ENCODE measurements at regions not wholly inside any gene's neighbourhood (a gene's known extent, or its start where the extent isn't known, plus 50 kb on each side); places are given as distances from the start of the nearest gene placed in this dataset.

DNA sequence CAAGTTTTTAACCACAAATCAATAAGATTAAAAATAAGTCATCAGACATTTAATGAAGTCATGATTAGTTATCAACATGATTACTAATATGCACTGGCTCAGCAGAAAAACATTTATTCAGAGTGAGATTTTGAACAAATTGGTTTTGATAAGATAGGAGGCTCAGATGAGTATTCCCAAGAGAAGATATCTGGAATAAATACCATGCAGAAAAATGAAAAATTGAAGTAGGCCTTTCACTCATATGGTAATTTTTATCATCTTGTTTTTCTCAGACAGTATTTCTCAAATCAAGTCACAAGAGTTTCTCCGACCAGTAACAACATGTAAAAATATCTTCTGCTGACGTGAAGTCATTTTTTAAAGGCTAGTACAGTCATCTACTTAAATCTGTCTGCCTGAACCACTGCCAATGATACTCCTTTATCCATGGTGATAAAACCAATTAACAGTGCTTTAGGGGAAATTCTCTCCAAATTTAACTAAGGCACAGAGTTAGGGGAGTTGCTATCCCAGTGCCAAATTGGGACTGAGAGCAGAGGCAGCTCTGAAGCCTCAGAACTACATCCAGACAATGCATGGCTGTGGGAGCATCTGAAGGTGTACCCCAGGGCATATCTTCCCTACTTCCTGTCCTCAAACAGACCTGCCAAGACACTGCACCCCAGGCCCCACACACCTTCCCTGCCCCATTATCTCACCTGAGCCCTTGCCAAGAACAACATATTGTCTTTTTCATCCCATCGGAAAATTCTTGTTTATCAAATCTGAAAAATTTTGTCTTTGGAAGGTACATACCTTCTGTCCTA lies 105.5 kb upstream of the TSLP start:
- H3K27ac ChIP-seq (ENCODE audit: low read length in 2 of 2), result no peak overlapping the region
- CTCF ChIA-PET, result no interaction called here
- H3K79me2 ChIP-seq (ENCODE audit: control insufficient read depth, insufficient read depth, low read length), result no peaks in the 10 kb centered on the region
- no peaks in the 10 kb centered on the region for H4K20me1 ChIP-seq (ENCODE audit: control insufficient read depth, insufficient read depth, low read length, poor library complexity, severe bottlenecking)
- H2AFZ ChIP-seq (ENCODE audit: insufficient read depth, low read depth, low read length, poor library complexity, severe bottlenecking), result no peak overlapping the region
- no peaks in the 10 kb centered on the region for H3K4me1 ChIP-seq (ENCODE audit: control insufficient read depth in 2 of 2, insufficient read depth in 2 of 2, low read length in 2 of 2)
- no peaks in the 10 kb centered on the region for H3K27me3 Mint-ChIP-seq
- H3K4me3 ChIP-seq (ENCODE audit: control extremely low read depth in 1 of 5, extremely low read depth in 1 of 5, insufficient read depth in 1 of 5, low read depth in 2 of 5, low read length in 4 of 5), result no peak overlapping the region
- no peaks in the 10 kb centered on the region for H3K4me1 Mint-ChIP-seq
- TF ChIP-seq, protein P1, sequence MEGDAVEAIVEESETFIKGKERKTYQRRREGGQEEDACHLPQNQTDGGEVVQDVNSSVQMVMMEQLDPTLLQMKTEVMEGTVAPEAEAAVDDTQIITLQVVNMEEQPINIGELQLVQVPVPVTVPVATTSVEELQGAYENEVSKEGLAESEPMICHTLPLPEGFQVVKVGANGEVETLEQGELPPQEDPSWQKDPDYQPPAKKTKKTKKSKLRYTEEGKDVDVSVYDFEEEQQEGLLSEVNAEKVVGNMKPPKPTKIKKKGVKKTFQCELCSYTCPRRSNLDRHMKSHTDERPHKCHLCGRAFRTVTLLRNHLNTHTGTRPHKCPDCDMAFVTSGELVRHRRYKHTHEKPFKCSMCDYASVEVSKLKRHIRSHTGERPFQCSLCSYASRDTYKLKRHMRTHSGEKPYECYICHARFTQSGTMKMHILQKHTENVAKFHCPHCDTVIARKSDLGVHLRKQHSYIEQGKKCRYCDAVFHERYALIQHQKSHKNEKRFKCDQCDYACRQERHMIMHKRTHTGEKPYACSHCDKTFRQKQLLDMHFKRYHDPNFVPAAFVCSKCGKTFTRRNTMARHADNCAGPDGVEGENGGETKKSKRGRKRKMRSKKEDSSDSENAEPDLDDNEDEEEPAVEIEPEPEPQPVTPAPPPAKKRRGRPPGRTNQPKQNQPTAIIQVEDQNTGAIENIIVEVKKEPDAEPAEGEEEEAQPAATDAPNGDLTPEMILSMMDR (IDR thresholded peaks at IDR 0.05), result no peak
- no peak for TF ChIP-seq EZH2 (IDR thresholded peaks at IDR 0.05; ENCODE audit: borderline replicate concordance, insufficient read depth, low read depth, low read length, poor library complexity, severe bottlenecking)
- peaks cover 0 to 1% (median 0%) of the 10 kb centered on the region in 3 donors for H3K9me3 ChIP-seq (ENCODE audit: control extremely low read depth in 1 of 3, control insufficient read depth in 2 of 3, insufficient read depth in 1 of 3, low read length in 2 of 3)
- H3K9me3 Mint-ChIP-seq (ENCODE audit: insufficient read depth), result no peaks in the 10 kb centered on the region
- 71% methylated on average over 1 of the region's 3 CpGs for WGBS (ENCODE audit: insufficient coverage)
- H3K27ac Mint-ChIP-seq, result no peak overlapping the region
- no peak overlapping the region for H3K4me3 Mint-ChIP-seq
- POLR2A ChIA-PET, result no interaction called here
- no peak for DNase-seq
- H3K9ac ChIP-seq (ENCODE audit: low read length), result no peak overlapping the region
- H3K4me2 ChIP-seq (replicated peaks; ENCODE audit: low read depth, low read length, poor library complexity, severe bottlenecking), result no peak overlapping the region
- no peaks in the 10 kb centered on the region for H3K27me3 ChIP-seq (replicated peaks in 1 of 4; ENCODE audit: control extremely low read depth in 1 of 4, control insufficient read depth in 3 of 4, insufficient read depth in 4 of 4, low read length in 3 of 4)
- ATAC-seq (ENCODE audit: low read depth), result no peak
- H3K36me3 ChIP-seq (replicated peaks in 1 of 2; ENCODE audit: control extremely low read depth in 1 of 2, control insufficient read depth in 1 of 2, extremely low read depth in 1 of 2, insufficient read depth in 2 of 2, low read length in 1 of 2), result no peaks in the 10 kb centered on the region
- intact Hi-C loops (cut with micrococcal nuclease), result no loop called here

DNA sequence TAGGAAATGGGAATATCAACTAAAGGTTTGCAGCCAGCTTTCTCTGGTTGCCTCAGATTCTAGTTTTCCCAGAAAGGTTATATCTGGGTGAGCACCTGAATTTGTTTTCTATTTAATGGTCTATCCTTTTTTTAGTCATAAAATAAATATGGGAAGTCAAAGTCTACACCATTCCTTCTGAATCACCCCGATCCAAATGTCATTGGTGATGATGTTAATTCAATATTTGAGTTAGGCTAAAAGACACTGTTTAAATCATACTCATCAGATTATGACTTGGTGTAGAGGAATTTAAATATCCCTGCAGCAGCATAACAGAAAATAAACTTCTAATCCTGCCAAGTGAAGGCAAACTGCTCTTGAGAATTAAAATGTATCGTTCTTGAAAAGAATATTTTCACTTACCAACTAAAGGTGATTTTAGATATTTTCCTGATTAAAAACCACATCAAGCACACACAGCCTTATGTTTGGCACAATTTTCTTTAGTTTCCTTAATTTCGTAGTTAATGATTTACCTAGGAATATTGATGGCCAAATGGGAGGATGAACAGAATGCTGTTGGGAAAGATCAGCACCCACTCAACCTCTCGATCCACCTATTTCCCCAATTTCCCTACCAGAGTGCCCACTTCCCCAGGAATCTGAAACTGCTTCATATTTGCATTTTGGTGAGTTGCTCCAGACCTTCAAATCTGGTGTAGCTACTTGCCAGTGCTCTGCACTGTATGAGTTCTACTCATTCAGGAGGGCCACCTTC lies 103.1 kb upstream of the TSLP start:
- Mint-ChIP-seq H3K27me3 (no peaks in the 10 kb centered on the region), H3K4me1 (no peaks in the 10 kb centered on the region), H3K4me3 (no peak overlapping the region), H3K27ac (no peak overlapping the region), H3K9me3 (ENCODE audit: insufficient read depth) (peaks cover 6% of the 10 kb centered on the region)
- DNase-seq (no peak), ATAC-seq (ENCODE audit: low read depth) (no peak)
- peaks cover 0 to 1% (median 0%) of the 10 kb centered on the region in 3 donors for H3K9me3 ChIP-seq (ENCODE audit: control extremely low read depth in 1 of 3, control insufficient read depth in 2 of 3, insufficient read depth in 1 of 3, low read length in 2 of 3)
- no CpG with 5 or more reads among the region's 4 CpGs for WGBS (ENCODE audit: insufficient coverage)
- no peaks in the 10 kb centered on the region for H3K4me1 ChIP-seq (ENCODE audit: control insufficient read depth in 2 of 2, insufficient read depth in 2 of 2, low read length in 2 of 2)
- no peaks in the 10 kb centered on the region for H3K36me3 ChIP-seq (replicated peaks in 1 of 2; ENCODE audit: control extremely low read depth in 1 of 2, control insufficient read depth in 1 of 2, extremely low read depth in 1 of 2, insufficient read depth in 2 of 2, low read length in 1 of 2)
- H3K27me3 ChIP-seq (replicated peaks in 1 of 4; ENCODE audit: control extremely low read depth in 1 of 4, control insufficient read depth in 3 of 4, insufficient read depth in 4 of 4, low read length in 3 of 4), result no peaks in the 10 kb centered on the region
- intact Hi-C loops (cut with micrococcal nuclease), result no loop called here
- no peak overlapping the region for H3K4me3 ChIP-seq (ENCODE audit: control extremely low read depth in 1 of 5, extremely low read depth in 1 of 5, insufficient read depth in 1 of 5, low read depth in 2 of 5, low read length in 4 of 5)
- POLR2A ChIA-PET, result no interaction called here
- no peak for TF ChIP-seq EZH2 (IDR thresholded peaks at IDR 0.05; ENCODE audit: borderline replicate concordance, insufficient read depth, low read depth, low read length, poor library complexity, severe bottlenecking)
- TF ChIP-seq, protein P1 (IDR thresholded peaks at IDR 0.05), result no peak
- no peak overlapping the region for H3K4me2 ChIP-seq (replicated peaks; ENCODE audit: low read depth, low read length, poor library complexity, severe bottlenecking)
- no peaks in the 10 kb centered on the region for H3K79me2 ChIP-seq (ENCODE audit: control insufficient read depth, insufficient read depth, low read length)
- no peak overlapping the region for H2AFZ ChIP-seq (ENCODE audit: insufficient read depth, low read depth, low read length, poor library complexity, severe bottlenecking)
- CTCF ChIA-PET, result no interaction called here
- H3K27ac ChIP-seq (ENCODE audit: low read length in 2 of 2), result no peak overlapping the region
- no peak overlapping the region for H3K9ac ChIP-seq (ENCODE audit: low read length)
- H4K20me1 ChIP-seq (ENCODE audit: control insufficient read depth, insufficient read depth, low read length, poor library complexity, severe bottlenecking), result no peaks in the 10 kb centered on the region

Measured in B cell (primary cell).